ENCODE measurements at regions not wholly inside any gene's neighbourhood (a gene's known extent, or its start where the extent isn't known, plus 50 kb on each side); places are given as distances from the start of the nearest gene placed in this dataset.

- no peaks in the 10 kb centered on the region for H3K9me3 Mint-ChIP-seq
- no peaks in the 10 kb centered on the region for H3K36me3 ChIP-seq
- no peak overlapping the region for H3K27ac ChIP-seq
- TF ChIP-seq EZH2phosphoT487 (IDR thresholded peaks at IDR 0.05) (no peak), CTCF (IDR thresholded peaks at IDR 0.05) (no peak), EZH2 (IDR thresholded peaks at IDR 0.05) (no peak)
- H3K4me1 Mint-ChIP-seq, result peaks cover 2% of the 10 kb centered on the region
- no peaks in the 10 kb centered on the region for H3K79me2 ChIP-seq (ENCODE audit: low read depth)
- H3K27ac Mint-ChIP-seq, result no peak overlapping the region
- H3F3A ChIP-seq (ENCODE audit: low read depth), result no peaks in the 10 kb centered on the region
- H3K27me3 Mint-ChIP-seq (ENCODE audit: insufficient read depth, low read depth), result no peaks in the 10 kb centered on the region
- no peak for DNase-seq (ENCODE audit: low spot score)
- no peaks in the 10 kb centered on the region for H4K20me1 ChIP-seq (ENCODE audit: low read depth)
- no peak overlapping the region for H2AFZ ChIP-seq (replicated peaks)
- no peaks in the 10 kb centered on the region for H3K27me3 ChIP-seq
- H3K36me3 Mint-ChIP-seq, result no peaks in the 10 kb centered on the region
- H3K4me1 ChIP-seq, result no peaks in the 10 kb centered on the region
- H3K4me3 Mint-ChIP-seq, result no peak overlapping the region
- H3K4me3 ChIP-seq, result no peak overlapping the region
- H3K9ac ChIP-seq, result no peak overlapping the region
- H3K9me3 ChIP-seq (ENCODE audit: low read depth), result no peaks in the 10 kb centered on the region
- no peak overlapping the region for H3K4me2 ChIP-seq
Observed at GRCh38 chr3:27907148-27907547, 185.0 kb upstream of the EOMES start.

DNA sequence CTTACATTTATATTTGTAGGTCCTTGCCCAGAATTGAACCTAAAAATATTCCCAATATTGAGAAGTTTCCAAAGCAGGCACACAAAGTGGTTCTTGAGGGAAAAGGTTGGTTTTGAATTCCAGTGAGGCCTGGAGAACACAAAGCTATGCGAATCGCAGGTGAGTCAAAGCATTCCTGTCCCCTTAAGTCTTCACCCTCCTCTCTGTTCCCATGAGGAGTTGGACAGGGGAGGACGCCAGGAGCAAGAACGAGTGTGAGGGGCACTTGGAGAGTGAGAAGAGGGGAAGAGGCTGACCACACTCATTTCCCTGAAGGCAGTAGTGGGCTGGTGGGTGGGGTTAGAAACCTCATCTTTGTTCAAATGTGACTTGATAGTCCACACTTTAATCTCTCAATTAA is 185.8 kb upstream of the EOMES start:
- no peak overlapping the region for H3K4me2 ChIP-seq
- H3K9me3 Mint-ChIP-seq, result no peaks in the 10 kb centered on the region
- no peaks in the 10 kb centered on the region for H3K27me3 ChIP-seq
- no peaks in the 10 kb centered on the region for H3K36me3 Mint-ChIP-seq
- no peak for DNase-seq (ENCODE audit: low spot score)
- no peaks in the 10 kb centered on the region for H3K9me3 ChIP-seq (ENCODE audit: low read depth)
- no peaks in the 10 kb centered on the region for H3K36me3 ChIP-seq
- no peak overlapping the region for H3K4me3 Mint-ChIP-seq
- no peaks in the 10 kb centered on the region for H3F3A ChIP-seq (ENCODE audit: low read depth)
- H3K27me3 Mint-ChIP-seq (ENCODE audit: insufficient read depth, low read depth), result no peaks in the 10 kb centered on the region
- H3K79me2 ChIP-seq (ENCODE audit: low read depth), result no peaks in the 10 kb centered on the region
- no peak overlapping the region for H3K27ac ChIP-seq
- no peak overlapping the region for H2AFZ ChIP-seq (replicated peaks)
- H3K27ac Mint-ChIP-seq, result no peak overlapping the region
- no peak overlapping the region for H3K4me3 ChIP-seq
- H3K4me1 Mint-ChIP-seq, result peaks cover 2% of the 10 kb centered on the region
- H3K9ac ChIP-seq, result no peak overlapping the region
- TF ChIP-seq CTCF (IDR thresholded peaks at IDR 0.05) (no peak), EZH2 (IDR thresholded peaks at IDR 0.05) (no peak), EZH2phosphoT487 (IDR thresholded peaks at IDR 0.05) (no peak)
- H3K4me1 ChIP-seq, result no peaks in the 10 kb centered on the region
- no peaks in the 10 kb centered on the region for H4K20me1 ChIP-seq (ENCODE audit: low read depth)

DNA sequence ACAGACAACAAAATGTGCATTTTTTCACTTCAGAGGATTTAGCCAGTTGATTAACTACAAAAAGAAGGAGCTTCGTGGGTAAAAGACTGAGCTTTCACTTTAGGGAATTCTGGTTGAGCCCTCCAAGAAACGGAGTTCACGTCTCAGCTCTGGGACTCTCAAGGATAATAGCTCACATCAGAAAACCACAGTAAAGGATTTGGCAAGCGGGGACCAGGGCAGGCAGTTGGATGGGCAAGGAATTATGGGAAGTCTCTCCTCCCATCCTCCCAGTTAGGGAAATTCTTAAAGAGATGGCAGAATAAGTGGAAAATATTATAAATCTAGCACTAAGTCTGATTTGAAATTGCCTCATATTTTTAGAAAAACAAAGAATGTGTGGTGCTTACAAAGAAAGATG is 188.3 kb upstream of the EOMES start:
- Histone ChIP-seq H3K4me1 (no peaks in the 10 kb centered on the region), H3K4me2 (peak overlapping the region; percentile 4), H3K79me2 (ENCODE audit: low read depth) (no peaks in the 10 kb centered on the region), H3K27ac (no peak overlapping the region), H4K20me1 (ENCODE audit: low read depth) (no peaks in the 10 kb centered on the region), H3K9ac (no peak overlapping the region), H3K4me3 (no peak overlapping the region), H2AFZ (replicated peaks) (no peak overlapping the region), H3K27me3 (no peaks in the 10 kb centered on the region), H3K36me3 (no peaks in the 10 kb centered on the region), H3K9me3 (ENCODE audit: low read depth) (no peaks in the 10 kb centered on the region), H3F3A (ENCODE audit: low read depth) (no peaks in the 10 kb centered on the region)
- Mint-ChIP-seq H3K36me3 (no peaks in the 10 kb centered on the region), H3K27ac (no peak overlapping the region), H3K4me1 (peaks cover 2% of the 10 kb centered on the region), H3K27me3 (ENCODE audit: insufficient read depth, low read depth) (no peaks in the 10 kb centered on the region), H3K9me3 (peaks cover 2% of the 10 kb centered on the region), H3K4me3 (no peak overlapping the region)
- TF ChIP-seq EZH2 (IDR thresholded peaks at IDR 0.05), result no peak
- no peak for TF ChIP-seq EZH2phosphoT487 (IDR thresholded peaks at IDR 0.05)
- TF ChIP-seq CTCF (IDR thresholded peaks at IDR 0.05), result no peak
- no peak for DNase-seq (ENCODE audit: low spot score)

- Histone ChIP-seq H3K27ac (no peak overlapping the region), H3F3A (ENCODE audit: low read depth) (no peaks in the 10 kb centered on the region), H2AFZ (replicated peaks) (no peak overlapping the region), H3K79me2 (ENCODE audit: low read depth) (no peaks in the 10 kb centered on the region), H3K4me3 (no peak overlapping the region), H3K4me1 (no peaks in the 10 kb centered on the region), H3K9me3 (ENCODE audit: low read depth) (no peaks in the 10 kb centered on the region), H3K4me2 (no peak overlapping the region), H3K36me3 (no peaks in the 10 kb centered on the region), H4K20me1 (ENCODE audit: low read depth) (no peaks in the 10 kb centered on the region), H3K27me3 (no peaks in the 10 kb centered on the region), H3K9ac (no peak overlapping the region)
- TF ChIP-seq EZH2phosphoT487 (IDR thresholded peaks at IDR 0.05) (no peak), CTCF (IDR thresholded peaks at IDR 0.05) (peak; percentile 51), EZH2 (IDR thresholded peaks at IDR 0.05) (no peak)
- H3K4me3 Mint-ChIP-seq, result no peak overlapping the region
- H3K36me3 Mint-ChIP-seq, result no peaks in the 10 kb centered on the region
- DNase-seq (ENCODE audit: low spot score), result peak; percentile 52
- H3K9me3 Mint-ChIP-seq, result peaks cover 2% of the 10 kb centered on the region
- H3K27me3 Mint-ChIP-seq (ENCODE audit: insufficient read depth, low read depth), result no peaks in the 10 kb centered on the region
- no peak overlapping the region for H3K27ac Mint-ChIP-seq
- H3K4me1 Mint-ChIP-seq, result peaks cover 2% of the 10 kb centered on the region
Observed at GRCh38 chr3:27914199-27914598, 192.1 kb upstream of the EOMES start.
